HepG2 (cell line): ENCODE measurements at regions not wholly inside any gene's neighbourhood (a gene's known extent, or its start where the extent isn't known, plus 50 kb on each side); places are given as distances from the start of the nearest gene placed in this dataset.

Source experiments
- ATAC-seq: fragments of 200-7000 bp; cut with Tn5 transposase; 3 replicates; pipeline ENCODE4 v1.9.1; 2020; ENCODE audit warnings: mild to moderate bottlenecking, moderate library complexity
- BruUV-seq: library from RNA; stranded (reverse); fragments of 400-500 nt; replicated peaks from 2 replicates; lab custom pipeline; 2021; lab: Mats Ljungman, UMichigan
- CTCF ChIA-PET: fragments of 300-600 bp; formaldehyde crosslinking; extraction: SDS; loops from one replicate; lab custom pipeline; 2021; ENCODE audit warnings: low total read pairs, inconsistent platforms, low intra/inter-chr PET ratio; lab: Yijun Ruan, JAX
- POLR2A ChIA-PET: fragments of 350-600 bp; sonication (Branson Sonifier 250); formaldehyde crosslinking; loops from one replicate; lab custom pipeline; 2020; ENCODE audit warnings: antibody characterized with exemption, inconsistent platforms; lab: Yijun Ruan, JAX
- DNase-seq: peaks from one replicate; pipeline ENCODE4 v3.0.0-alpha.2; 2015; ENCODE audit warnings: low spot score
- FAIRE-seq: peaks from 3 replicates; lab custom pipeline; 2011; peaks lifted over from hg19 to GRCh38; lab: Jason Lieb, UNC
- H2AFZ ChIP-seq: one replicate; pipeline ENCODE4 v1.6.1; 2011; ENCODE audit warnings: low read length, inconsistent platforms
- H3K27ac ChIP-seq: fragments of 300-600 bp; 3 replicates; pipeline ENCODE4 v1.8.0; 2011; ENCODE audit warnings: mixed run types, mild to moderate bottlenecking, mixed read lengths, low read length, inconsistent platforms; ENCODE audit not compliant: insufficient read depth; ENCODE audit errors: extremely low read length
- H3K27me3 ChIP-seq, 2 experiments: fragments of 200-600 bp in 1 of 2; 2 replicates in 1 of 2; 3 replicates in 1 of 2; pipeline versions ENCODE4 v1.6.0 to v1.8.0; 2011; ENCODE audit warnings: low read length in 2 of 2, mild to moderate bottlenecking in 2 of 2, moderate library complexity in 2 of 2, inconsistent platforms in 1 of 2; ENCODE audit not compliant: insufficient read depth in 2 of 2, control insufficient read depth in 1 of 2
- H3K36me3 ChIP-seq, 2 experiments: fragments of 200-600 bp in 1 of 2; replicated peaks in 1 of 2; 2 replicates in 1 of 2; 3 replicates in 1 of 2; pipeline versions ENCODE4 v1.5.1 to v1.8.0; 2011; ENCODE audit warnings: low read length in 2 of 2, inconsistent platforms in 1 of 2; ENCODE audit not compliant: insufficient read depth in 2 of 2, control insufficient read depth in 1 of 2
- H3K4me1 ChIP-seq: 2 replicates; pipeline ENCODE4 v1.5.1; 2012; ENCODE audit warnings: low read length, inconsistent platforms; ENCODE audit not compliant: insufficient read depth
- H3K4me2 ChIP-seq: 2 replicates; pipeline ENCODE4 v1.6.0; 2011; ENCODE audit warnings: low read depth, low read length, inconsistent platforms
- H3K4me3 ChIP-seq, 3 experiments: fragments of 200-600 bp in 1 of 3; sonication (generic), shearing (Covaris generic) in 1 of 3; replicated peaks in 1 of 3; 2 replicates each; pipeline ENCODE4 v1.5.1; 2011 to 2016; ENCODE audit warnings: low read length in 3 of 3, inconsistent platforms in 2 of 3, low read depth in 2 of 3, mild to moderate bottlenecking in 2 of 3, control low read depth in 1 of 3, mixed read lengths in 1 of 3; ENCODE audit not compliant: insufficient read depth in 1 of 3
- H3K79me2 ChIP-seq: one replicate; pipeline ENCODE4 v1.6.1; 2011; ENCODE audit warnings: low read length, inconsistent platforms; ENCODE audit not compliant: insufficient read depth
- H3K9ac ChIP-seq: 2 replicates; pipeline ENCODE4 v1.6.0; 2011; ENCODE audit warnings: mild to moderate bottlenecking, low read depth, low read length, inconsistent platforms; ENCODE audit not compliant: insufficient read depth
- H3K9me3 ChIP-seq: 2 replicates; pipeline ENCODE4 v1.5.1; 2012; ENCODE audit warnings: mild to moderate bottlenecking, low read length
- H4K20me1 ChIP-seq: 2 replicates; pipeline ENCODE4 v1.6.0; 2011; ENCODE audit warnings: inconsistent platforms, mild to moderate bottlenecking, low read length, moderate library complexity; ENCODE audit not compliant: insufficient read depth
- ADNP ChIP-seq: sonication (generic); formaldehyde crosslinking; IDR thresholded peaks from 2 replicates; pipeline ENCODE4 v1.4.0; 2020; ENCODE audit warnings: missing genetic modification reagents
- ELF3 ChIP-seq: IDR thresholded peaks from 2 replicates; pipeline ENCODE4 v1.6.1; 2016; ENCODE audit warnings: missing genetic modification reagents, missing compliant biosample characterization
- IRX3 ChIP-seq: sonication (generic); formaldehyde crosslinking; IDR thresholded peaks from 2 replicates; pipeline ENCODE4 v1.8.1; 2023; ENCODE audit warnings: mild to moderate bottlenecking, low read depth, missing genetic modification reagents, borderline replicate concordance
- PTBP1 ChIP-seq: fragments of 200-400 bp; formaldehyde crosslinking; IDR thresholded peaks from 2 replicates; pipeline ENCODE4 v1.6.1; 2018; ENCODE audit warnings: low read length, low read depth; ENCODE audit not compliant: poor library complexity, severe bottlenecking
- REPIN1 ChIP-seq: sonication (generic); formaldehyde crosslinking; IDR thresholded peaks from 2 replicates; pipeline ENCODE4 v1.8.0; 2022; ENCODE audit warnings: missing genetic modification reagents, low read depth, mild to moderate bottlenecking, borderline replicate concordance
- RFX1 ChIP-seq: fragments of 450-650 bp; IDR thresholded peaks from 2 replicates; pipeline ENCODE4 v1.6.1; 2017
- SRSF4 ChIP-seq: fragments of 200-400 bp; formaldehyde crosslinking; IDR thresholded peaks from one replicate; pipeline ENCODE4 v1.6.1; 2018; ENCODE audit warnings: mild to moderate bottlenecking, low read depth, low read length, moderate library complexity; ENCODE audit not compliant: poor library complexity, severe bottlenecking
- XRCC5 ChIP-seq: fragments of 200-400 bp; formaldehyde crosslinking; optimal IDR thresholded peaks from 2 replicates; pipeline ENCODE3; 2017; ENCODE audit warnings: mild to moderate bottlenecking, low read length
- ZBTB33 ChIP-seq: sonication (generic); formaldehyde crosslinking; IDR thresholded peaks from 2 replicates; pipeline ENCODE4 v1.4.0; 2020; ENCODE audit warnings: missing genetic modification reagents
- ZNF354B ChIP-seq: sonication (generic); formaldehyde crosslinking; IDR thresholded peaks from 2 replicates; pipeline ENCODE4 v1.8.0; 2022; ENCODE audit warnings: mild to moderate bottlenecking, missing genetic modification reagents
- WGBS: methylation state at CpG from one replicate; pipeline ENCODE4 v1.1.6; 2017; ENCODE audit warnings: low lambda C conversion rate; 5-methylcytosine and 5-hydroxymethylcytosine counted together
- in situ Hi-C: cut with HindIII; loops from 2 replicates; pipeline ENCODE4 v1.10.0; 2017; ENCODE audit warnings: low pct_unique_long_range_greater_than_20kb; ENCODE audit not compliant: extremely low pct_ligation_motif_present
- intact Hi-C: fragments of 100-400 bp; cut with micrococcal nuclease; formaldehyde crosslinking; loops from one replicate; pipeline ENCODE4 v1.10.0; 2022; ENCODE audit not compliant: unreplicated experiment
- TF ChIP-seq, protein P1 (sequence below): sonication (generic); formaldehyde crosslinking; IDR thresholded peaks from 2 replicates; pipeline ENCODE4 v1.5.0; 2020; ENCODE audit warnings: missing genetic modification reagents
- TF ChIP-seq, protein P2 (sequence below): sonication (generic); formaldehyde crosslinking; IDR thresholded peaks from 2 replicates; pipeline ENCODE4 v1.5.0; 2020; ENCODE audit warnings: mild to moderate bottlenecking, missing genetic modification reagents
- TF ChIP-seq, protein P3 (sequence below): sonication (generic); formaldehyde crosslinking; IDR thresholded peaks from 2 replicates; pipeline ENCODE4 v1.5.1; 2020; ENCODE audit warnings: mild to moderate bottlenecking, missing genetic modification reagents, moderate library complexity
- TF ChIP-seq, protein P4 (sequence below): sonication (generic); formaldehyde crosslinking; IDR thresholded peaks from 2 replicates; pipeline ENCODE4 v1.4.0; 2020; ENCODE audit warnings: mild to moderate bottlenecking, missing genetic modification reagents

DNA sequence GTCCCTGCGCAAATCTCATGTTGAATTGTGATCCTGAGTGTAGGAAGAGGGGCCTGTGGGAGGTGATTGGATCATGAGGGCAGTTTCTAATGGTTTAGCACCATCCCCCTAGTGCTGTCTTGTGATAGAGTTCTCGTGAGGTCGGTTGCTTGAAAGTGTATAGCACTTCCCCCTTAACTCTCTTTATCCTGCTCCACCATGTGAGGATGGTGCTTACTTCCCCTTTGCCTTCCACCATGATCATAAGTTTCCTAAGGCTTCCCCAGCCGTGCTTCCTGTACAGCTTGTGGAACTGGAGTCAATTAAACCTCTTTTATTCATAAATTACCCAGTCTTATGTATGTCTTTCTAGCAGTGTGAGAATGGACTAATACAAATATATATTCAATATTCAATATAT, 303.7 kb upstream of the SEL1L start:
- no peaks in the 10 kb centered on the region for H3K79me2 ChIP-seq
- H4K20me1 ChIP-seq: no peaks in the 10 kb centered on the region
- H3K9me3 ChIP-seq: peaks cover 70% of the 10 kb centered on the region
- no peak overlapping the region for H3K4me2 ChIP-seq
- no peaks in the 10 kb centered on the region for H3K4me1 ChIP-seq
- no peak overlapping the region for H3K4me3 ChIP-seq
- FAIRE-seq (no peak), DNase-seq (no peak), ATAC-seq (no peak)
- in situ Hi-C loops: no loop called here
- intact Hi-C loops: no loop called here
- ChIA-PET POLR2A (no interaction called here), CTCF (no interaction called here)
- H3K36me3 ChIP-seq: no peaks in the 10 kb centered on the region
- no TSS peak for BruUV-seq
- H2AFZ ChIP-seq: no peak overlapping the region
- H3K9ac ChIP-seq: no peak overlapping the region
- H3K27ac ChIP-seq: no peak overlapping the region
- WGBS: 4% methylated on average over 4 of the region's 4 CpGs
- no peaks in the 10 kb centered on the region; a peak in 1 of 5 replicates for H3K27me3 ChIP-seq
- TF ChIP-seq, protein P1, sequence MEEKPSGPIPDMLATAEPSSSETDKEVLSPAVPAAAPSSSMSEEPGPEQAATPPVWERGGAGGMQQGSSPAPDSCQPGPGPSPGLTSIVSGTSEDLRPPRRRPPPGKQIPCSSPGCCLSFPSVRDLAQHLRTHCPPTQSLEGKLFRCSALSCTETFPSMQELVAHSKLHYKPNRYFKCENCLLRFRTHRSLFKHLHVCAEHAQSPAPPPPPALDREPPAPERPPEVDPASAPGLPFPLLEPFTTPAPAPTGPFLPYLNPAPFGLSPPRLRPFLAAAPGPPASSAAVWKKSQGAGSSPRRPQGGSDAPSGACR: no peak
- TF ChIP-seq PTBP1 (no peak), ZNF354B (CRISPR knock-in tag) (no peak), RFX1 (no peak), ADNP (CRISPR knock-in tag) (no peak), ELF3 (CRISPR knock-in tag) (no peak), XRCC5 (no peak), REPIN1 (CRISPR knock-in tag) (no peak), ZBTB33 (CRISPR knock-in tag) (no peak), SRSF4 (no peak), IRX3 (CRISPR knock-in tag) (no peak)
- TF ChIP-seq, protein P2, sequence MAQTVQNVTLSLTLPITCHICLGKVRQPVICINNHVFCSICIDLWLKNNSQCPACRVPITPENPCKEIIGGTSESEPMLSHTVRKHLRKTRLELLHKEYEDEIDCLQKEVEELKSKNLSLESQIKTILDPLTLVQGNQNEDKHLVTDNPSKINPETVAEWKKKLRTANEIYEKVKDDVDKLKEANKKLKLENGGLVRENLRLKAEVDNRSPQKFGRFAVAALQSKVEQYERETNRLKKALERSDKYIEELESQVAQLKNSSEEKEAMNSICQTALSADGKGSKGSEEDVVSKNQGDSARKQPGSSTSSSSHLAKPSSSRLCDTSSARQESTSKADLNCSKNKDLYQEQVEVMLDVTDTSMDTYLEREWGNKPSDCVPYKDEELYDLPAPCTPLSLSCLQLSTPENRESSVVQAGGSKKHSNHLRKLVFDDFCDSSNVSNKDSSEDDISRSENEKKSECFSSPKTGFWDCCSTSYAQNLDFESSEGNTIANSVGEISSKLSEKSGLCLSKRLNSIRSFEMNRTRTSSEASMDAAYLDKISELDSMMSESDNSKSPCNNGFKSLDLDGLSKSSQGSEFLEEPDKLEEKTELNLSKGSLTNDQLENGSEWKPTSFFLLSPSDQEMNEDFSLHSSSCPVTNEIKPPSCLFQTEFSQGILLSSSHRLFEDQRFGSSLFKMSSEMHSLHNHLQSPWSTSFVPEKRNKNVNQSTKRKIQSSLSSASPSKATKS: no peak
- TF ChIP-seq, protein P3, sequence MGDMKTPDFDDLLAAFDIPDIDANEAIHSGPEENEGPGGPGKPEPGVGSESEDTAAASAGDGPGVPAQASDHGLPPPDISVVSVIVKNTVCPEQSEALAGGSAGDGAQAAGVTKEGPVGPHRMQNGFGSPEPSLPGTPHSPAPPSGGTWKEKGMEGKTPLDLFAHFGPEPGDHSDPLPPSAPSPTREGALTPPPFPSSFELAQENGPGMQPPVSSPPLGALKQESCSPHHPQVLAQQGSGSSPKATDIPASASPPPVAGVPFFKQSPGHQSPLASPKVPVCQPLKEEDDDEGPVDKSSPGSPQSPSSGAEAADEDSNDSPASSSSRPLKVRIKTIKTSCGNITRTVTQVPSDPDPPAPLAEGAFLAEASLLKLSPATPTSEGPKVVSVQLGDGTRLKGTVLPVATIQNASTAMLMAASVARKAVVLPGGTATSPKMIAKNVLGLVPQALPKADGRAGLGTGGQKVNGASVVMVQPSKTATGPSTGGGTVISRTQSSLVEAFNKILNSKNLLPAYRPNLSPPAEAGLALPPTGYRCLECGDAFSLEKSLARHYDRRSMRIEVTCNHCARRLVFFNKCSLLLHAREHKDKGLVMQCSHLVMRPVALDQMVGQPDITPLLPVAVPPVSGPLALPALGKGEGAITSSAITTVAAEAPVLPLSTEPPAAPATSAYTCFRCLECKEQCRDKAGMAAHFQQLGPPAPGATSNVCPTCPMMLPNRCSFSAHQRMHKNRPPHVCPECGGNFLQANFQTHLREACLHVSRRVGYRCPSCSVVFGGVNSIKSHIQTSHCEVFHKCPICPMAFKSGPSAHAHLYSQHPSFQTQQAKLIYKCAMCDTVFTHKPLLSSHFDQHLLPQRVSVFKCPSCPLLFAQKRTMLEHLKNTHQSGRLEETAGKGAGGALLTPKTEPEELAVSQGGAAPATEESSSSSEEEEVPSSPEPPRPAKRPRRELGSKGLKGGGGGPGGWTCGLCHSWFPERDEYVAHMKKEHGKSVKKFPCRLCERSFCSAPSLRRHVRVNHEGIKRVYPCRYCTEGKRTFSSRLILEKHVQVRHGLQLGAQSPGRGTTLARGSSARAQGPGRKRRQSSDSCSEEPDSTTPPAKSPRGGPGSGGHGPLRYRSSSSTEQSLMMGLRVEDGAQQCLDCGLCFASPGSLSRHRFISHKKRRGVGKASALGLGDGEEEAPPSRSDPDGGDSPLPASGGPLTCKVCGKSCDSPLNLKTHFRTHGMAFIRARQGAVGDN: no peak
- TF ChIP-seq, protein P4, sequence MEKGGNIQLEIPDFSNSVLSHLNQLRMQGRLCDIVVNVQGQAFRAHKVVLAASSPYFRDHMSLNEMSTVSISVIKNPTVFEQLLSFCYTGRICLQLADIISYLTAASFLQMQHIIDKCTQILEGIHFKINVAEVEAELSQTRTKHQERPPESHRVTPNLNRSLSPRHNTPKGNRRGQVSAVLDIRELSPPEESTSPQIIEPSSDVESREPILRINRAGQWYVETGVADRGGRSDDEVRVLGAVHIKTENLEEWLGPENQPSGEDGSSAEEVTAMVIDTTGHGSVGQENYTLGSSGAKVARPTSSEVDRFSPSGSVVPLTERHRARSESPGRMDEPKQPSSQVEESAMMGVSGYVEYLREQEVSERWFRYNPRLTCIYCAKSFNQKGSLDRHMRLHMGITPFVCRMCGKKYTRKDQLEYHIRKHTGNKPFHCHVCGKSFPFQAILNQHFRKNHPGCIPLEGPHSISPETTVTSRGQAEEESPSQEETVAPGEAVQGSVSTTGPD (CRISPR knock-in tag): no peak
